ENCODE measurements at regions not wholly inside any gene's neighbourhood (a gene's known extent, or its start where the extent isn't known, plus 50 kb on each side); places are given as distances from the start of the nearest gene placed in this dataset.

GRCh38 chr4:138032222-138032621 lies 209.9 kb downstream of the SLC7A11 start:
- no peaks in the 10 kb centered on the region for H3K9me2 ChIP-seq
- no peak for DNase-seq
- H3K4me2 ChIP-seq: no peak overlapping the region
- H3K9ac ChIP-seq: no peak overlapping the region
- H3K4me3 ChIP-seq (ENCODE audit: low read depth in 2 of 2, low read length in 1 of 2): no peak overlapping the region
- no peaks in the 10 kb centered on the region for H3K9me3 ChIP-seq
- H3K27me3 ChIP-seq (ENCODE audit: insufficient read depth): no peaks in the 10 kb centered on the region
- H3K27ac ChIP-seq (ENCODE audit: low read depth in 2 of 2, low read length in 1 of 2): no peak overlapping the region
- no peaks in the 10 kb centered on the region for H3K36me3 ChIP-seq (replicated peaks in 1 of 2; ENCODE audit: control insufficient read depth in 1 of 2, insufficient read depth in 2 of 2, low read length in 1 of 2)
- no peak for TF ChIP-seq NFIC (IDR thresholded peaks at IDR 0.05; ENCODE audit: borderline replicate concordance)
- no peak for TF ChIP-seq EP300 (IDR thresholded peaks at IDR 0.05; ENCODE audit: borderline replicate concordance in 1 of 2, low read depth in 1 of 2, low read length in 1 of 2)
- no peak for TF ChIP-seq POLR2AphosphoS5 (IDR thresholded peaks at IDR 0.05; ENCODE audit: low read depth, low read length)
- TF ChIP-seq, protein P1, sequence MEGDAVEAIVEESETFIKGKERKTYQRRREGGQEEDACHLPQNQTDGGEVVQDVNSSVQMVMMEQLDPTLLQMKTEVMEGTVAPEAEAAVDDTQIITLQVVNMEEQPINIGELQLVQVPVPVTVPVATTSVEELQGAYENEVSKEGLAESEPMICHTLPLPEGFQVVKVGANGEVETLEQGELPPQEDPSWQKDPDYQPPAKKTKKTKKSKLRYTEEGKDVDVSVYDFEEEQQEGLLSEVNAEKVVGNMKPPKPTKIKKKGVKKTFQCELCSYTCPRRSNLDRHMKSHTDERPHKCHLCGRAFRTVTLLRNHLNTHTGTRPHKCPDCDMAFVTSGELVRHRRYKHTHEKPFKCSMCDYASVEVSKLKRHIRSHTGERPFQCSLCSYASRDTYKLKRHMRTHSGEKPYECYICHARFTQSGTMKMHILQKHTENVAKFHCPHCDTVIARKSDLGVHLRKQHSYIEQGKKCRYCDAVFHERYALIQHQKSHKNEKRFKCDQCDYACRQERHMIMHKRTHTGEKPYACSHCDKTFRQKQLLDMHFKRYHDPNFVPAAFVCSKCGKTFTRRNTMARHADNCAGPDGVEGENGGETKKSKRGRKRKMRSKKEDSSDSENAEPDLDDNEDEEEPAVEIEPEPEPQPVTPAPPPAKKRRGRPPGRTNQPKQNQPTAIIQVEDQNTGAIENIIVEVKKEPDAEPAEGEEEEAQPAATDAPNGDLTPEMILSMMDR (IDR thresholded peaks at IDR 0.05): no peak
- no peak for TF ChIP-seq SIN3A (IDR thresholded peaks at IDR 0.05; ENCODE audit: borderline replicate concordance, low read depth, low read length)
- H4K20me1 ChIP-seq (ENCODE audit: insufficient read depth): no peaks in the 10 kb centered on the region
- ChIA-PET CTCF (interaction anchor here (1.1 to 1.7 kb wide), 2 partner anchors 12 to 839 kb away, joined by 3 to 9 read pairs; no protein-coding TSS in a partner anchor), POLR2A (no interaction called here)
- H2AFZ ChIP-seq (ENCODE audit: low read depth): no peak overlapping the region
- no peaks in the 10 kb centered on the region; a peak in 1 of 4 replicates for H3K4me1 ChIP-seq (ENCODE audit: control insufficient read depth in 1 of 2, insufficient read depth in 2 of 2, low read depth in 1 of 2, low read length in 1 of 2)
- H3F3A ChIP-seq (replicated peaks; ENCODE audit: insufficient read depth): no peaks in the 10 kb centered on the region
- no peaks in the 10 kb centered on the region for H3K79me2 ChIP-seq (ENCODE audit: insufficient read depth)

DNA sequence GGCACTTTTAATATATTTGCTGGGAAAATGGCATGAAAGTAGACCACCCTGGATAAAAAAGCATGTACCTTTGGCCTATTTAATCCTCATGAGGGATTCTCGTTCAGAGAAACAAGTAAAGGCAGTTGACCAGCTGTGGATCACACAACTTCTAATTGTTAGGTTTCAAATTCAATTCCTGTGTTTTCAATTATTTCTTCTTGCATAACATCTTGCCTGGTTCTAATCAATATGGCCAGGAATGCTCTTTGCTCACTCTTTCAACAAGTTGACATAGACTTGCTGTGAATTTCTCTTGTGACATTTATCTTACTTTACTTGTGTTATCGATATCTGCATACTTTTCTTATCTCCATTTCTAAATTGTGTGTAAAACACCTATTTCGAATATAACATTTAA lies 211.8 kb downstream of the SLC7A11 start:
- Histone ChIP-seq H3K79me2 (ENCODE audit: insufficient read depth) (no peaks in the 10 kb centered on the region), H4K20me1 (ENCODE audit: insufficient read depth) (no peaks in the 10 kb centered on the region), H3K36me3 (replicated peaks in 1 of 2; ENCODE audit: control insufficient read depth in 1 of 2, insufficient read depth in 2 of 2, low read length in 1 of 2) (no peaks in the 10 kb centered on the region), H3K27ac (ENCODE audit: low read depth in 2 of 2, low read length in 1 of 2) (no peak overlapping the region), H3K4me1 (ENCODE audit: control insufficient read depth in 1 of 2, insufficient read depth in 2 of 2, low read depth in 1 of 2, low read length in 1 of 2) (no peaks in the 10 kb centered on the region; a peak in 1 of 4 replicates), H3K9ac (no peak overlapping the region), H3K27me3 (ENCODE audit: insufficient read depth) (no peaks in the 10 kb centered on the region), H3K9me2 (no peaks in the 10 kb centered on the region), H2AFZ (ENCODE audit: low read depth) (no peak overlapping the region), H3F3A (replicated peaks; ENCODE audit: insufficient read depth) (no peaks in the 10 kb centered on the region), H3K4me3 (ENCODE audit: low read depth in 2 of 2, low read length in 1 of 2) (no peak overlapping the region), H3K4me2 (no peak overlapping the region), H3K9me3 (no peaks in the 10 kb centered on the region)
- DNase-seq: no peak
- ChIA-PET POLR2A (no interaction called here), CTCF (interaction anchor here (1.0 to 1.1 kb wide), 3 partner anchors 49 to 651 kb away, joined by 3 to 5 read pairs (median 4); no protein-coding TSS in a partner anchor)
- WGBS (ENCODE audit: low lambda C conversion rate): 88% methylated on average over 3 of the region's 3 CpGs
- TF ChIP-seq, protein P2, sequence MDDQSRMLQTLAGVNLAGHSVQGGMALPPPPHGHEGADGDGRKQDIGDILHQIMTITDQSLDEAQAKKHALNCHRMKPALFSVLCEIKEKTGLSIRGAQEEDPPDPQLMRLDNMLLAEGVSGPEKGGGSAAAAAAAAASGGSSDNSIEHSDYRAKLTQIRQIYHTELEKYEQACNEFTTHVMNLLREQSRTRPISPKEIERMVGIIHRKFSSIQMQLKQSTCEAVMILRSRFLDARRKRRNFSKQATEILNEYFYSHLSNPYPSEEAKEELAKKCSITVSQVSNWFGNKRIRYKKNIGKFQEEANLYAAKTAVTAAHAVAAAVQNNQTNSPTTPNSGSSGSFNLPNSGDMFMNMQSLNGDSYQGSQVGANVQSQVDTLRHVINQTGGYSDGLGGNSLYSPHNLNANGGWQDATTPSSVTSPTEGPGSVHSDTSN (IDR thresholded peaks at IDR 0.05): no peak
- no peak for TF ChIP-seq EZH2phosphoT487 (IDR thresholded peaks at IDR 0.05; ENCODE audit: borderline replicate concordance, low read depth)

DNA sequence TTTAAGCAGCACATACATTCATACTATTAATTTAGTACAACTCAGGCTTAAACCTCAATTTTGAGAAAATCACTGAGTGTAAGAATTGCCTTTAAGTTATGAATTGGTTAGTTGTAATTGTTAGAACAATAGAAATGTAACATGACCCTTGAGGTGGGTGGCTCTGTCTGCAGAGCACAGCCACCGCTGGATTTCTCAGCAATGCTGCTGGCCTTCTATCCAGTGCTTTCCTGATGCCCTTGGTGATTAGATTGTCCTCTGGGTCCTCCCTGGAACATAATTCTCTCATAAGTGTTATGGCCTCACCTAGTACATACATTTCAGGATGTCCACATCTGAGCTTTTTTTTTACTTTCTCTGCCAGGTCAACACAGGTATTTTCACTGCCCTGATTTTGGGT lies 213.2 kb downstream of the SLC7A11 start:
- no peaks in the 10 kb centered on the region for H3K79me2 ChIP-seq (ENCODE audit: insufficient read depth)
- CTCF ChIA-PET: interaction anchor here (1.3 to 1.4 kb wide), 2 partner anchors 8 to 652 kb away, joined by 3 read pairs; no protein-coding TSS in a partner anchor
- no peaks in the 10 kb centered on the region for H3K9me3 ChIP-seq
- H3K9me2 ChIP-seq: no peaks in the 10 kb centered on the region
- no peak overlapping the region for H3K9ac ChIP-seq
- no peak overlapping the region for H3K4me2 ChIP-seq
- no peaks in the 10 kb centered on the region for H3F3A ChIP-seq (replicated peaks; ENCODE audit: insufficient read depth)
- 92% methylated on average over 1 of the region's 1 CpG for WGBS (ENCODE audit: low lambda C conversion rate)
- H3K27me3 ChIP-seq (ENCODE audit: insufficient read depth): no peaks in the 10 kb centered on the region
- no peaks in the 10 kb centered on the region for H3K36me3 ChIP-seq (replicated peaks in 1 of 2; ENCODE audit: control insufficient read depth in 1 of 2, insufficient read depth in 2 of 2, low read length in 1 of 2)
- no peaks in the 10 kb centered on the region; a peak in 1 of 4 replicates for H3K4me1 ChIP-seq (ENCODE audit: control insufficient read depth in 1 of 2, insufficient read depth in 2 of 2, low read depth in 1 of 2, low read length in 1 of 2)
- H2AFZ ChIP-seq (ENCODE audit: low read depth): no peak overlapping the region
- H3K27ac ChIP-seq (ENCODE audit: low read depth in 2 of 2, low read length in 1 of 2): no peak overlapping the region
- no peak overlapping the region for H3K4me3 ChIP-seq (ENCODE audit: low read depth in 2 of 2, low read length in 1 of 2)
- no peaks in the 10 kb centered on the region for H4K20me1 ChIP-seq (ENCODE audit: insufficient read depth)
- no peak for DNase-seq
- POLR2A ChIA-PET: no interaction called here
- TF ChIP-seq REST (IDR thresholded peaks at IDR 0.05; ENCODE audit: low read depth, low read length) (no peak), YY1 (IDR thresholded peaks at IDR 0.05; ENCODE audit: low read depth) (no peak), POLR2AphosphoS5 (IDR thresholded peaks at IDR 0.05; ENCODE audit: low read depth, low read length) (no peak), SMC3 (IDR thresholded peaks at IDR 0.05; ENCODE audit: low read depth, low read length) (no peak), RAD21 (IDR thresholded peaks at IDR 0.05; ENCODE audit: low read length) (no peak), IRF3 (IDR thresholded peaks at IDR 0.05; ENCODE audit: low read depth, low read length) (no peak)
